PC-9 (cell line): ENCODE measurements at regions not wholly inside any gene's neighbourhood (a gene's known extent, or its start where the extent isn't known, plus 50 kb on each side); places are given as distances from the start of the nearest gene placed in this dataset.

Experiments used
- BruUV-seq: library from RNA; stranded (reverse); fragments of 400-500 nt; replicated peaks from 2 replicates; lab custom pipeline; 2021; lab: Mats Ljungman, UMichigan
- CTCF ChIA-PET: fragments of 300-600 bp; sonication (Branson Sonifier 250); formaldehyde crosslinking; loops from one replicate; lab custom pipeline; 2022; ENCODE audit warnings: antibody characterized with exemption; lab: Charles Lee
- POLR2A ChIA-PET: fragments of 300-600 bp; sonication (Branson Sonifier 250); formaldehyde crosslinking; loops from one replicate; lab custom pipeline; 2022; ENCODE audit warnings: antibody characterized with exemption; ENCODE audit not compliant: unreplicated experiment; lab: Charles Lee
- DNase-seq, 2 experiments: peaks; one replicate each; pipeline versions ENCODE4 v3.0.0 to v3.0.0-alpha.2; 2015 to 2022; ENCODE audit warnings: mixed read lengths in 1 of 2
- H2AFZ ChIP-seq: fragments of 200-600 bp; sonication (generic); 2 replicates; pipeline ENCODE4 v1.8.1; 2017; ENCODE audit warnings: antibody characterized with exemption
- H3F3A ChIP-seq: fragments of 200-600 bp; sonication (generic); 2 replicates; pipeline ENCODE4 v1.8.1; 2017; ENCODE audit warnings: antibody characterized with exemption, mild to moderate bottlenecking, low read depth; ENCODE audit not compliant: insufficient read depth
- H3K27ac ChIP-seq: fragments of 200-600 bp; sonication (generic); 2 replicates; pipeline ENCODE4 v1.6.1; 2016; ENCODE audit warnings: mixed run types
- H3K27me3 ChIP-seq: fragments of 200-600 bp; sonication (generic); 2 replicates; pipeline ENCODE4 v1.6.1; 2016; ENCODE audit warnings: low read depth, mixed run types; ENCODE audit not compliant: insufficient read depth
- H3K36me3 ChIP-seq: fragments of 200-600 bp; sonication (generic); 2 replicates; pipeline ENCODE4 v1.6.1; 2016; ENCODE audit warnings: low read depth, mixed run types
- H3K4me1 ChIP-seq: fragments of 200-600 bp; sonication (generic); replicated peaks from 2 replicates; pipeline ENCODE4 v1.6.1; 2016; ENCODE audit warnings: mixed run types; ENCODE audit not compliant: insufficient read depth
- H3K4me2 ChIP-seq: fragments of 200-600 bp; sonication (generic); 2 replicates; pipeline ENCODE4 v1.6.1; 2017; ENCODE audit warnings: mixed run types
- H3K4me3 ChIP-seq: fragments of 200-600 bp; sonication (generic); 2 replicates; pipeline ENCODE4 v1.6.1; 2016; ENCODE audit warnings: mixed run types
- H3K79me2 ChIP-seq: fragments of 200-600 bp; sonication (generic); 2 replicates; pipeline ENCODE4 v1.6.1; 2017; ENCODE audit warnings: low read depth, mixed run types
- H3K9me2 ChIP-seq: fragments of 200-600 bp; sonication (generic); 2 replicates; pipeline ENCODE4 v1.8.1; 2017; ENCODE audit warnings: mild to moderate bottlenecking; ENCODE audit not compliant: insufficient read depth
- H3K9me3 ChIP-seq: fragments of 200-600 bp; sonication (generic); 2 replicates; pipeline ENCODE4 v1.8.1; 2016; ENCODE audit warnings: low read depth; ENCODE audit not compliant: insufficient read depth
- H4K20me1 ChIP-seq: fragments of 200-600 bp; sonication (generic); 2 replicates; pipeline ENCODE4 v1.8.1; 2017; ENCODE audit not compliant: insufficient read depth
- EZH2 ChIP-seq: fragments of 200-600 bp; sonication (generic); IDR thresholded peaks from 2 replicates; pipeline ENCODE4 v1.8.0; 2017; ENCODE audit warnings: antibody characterized with exemption, low read depth
- intact Hi-C: fragments of 100-400 bp; cut with micrococcal nuclease; formaldehyde crosslinking; loops from one replicate; pipeline ENCODE4 v1.10.0; 2022; ENCODE audit not compliant: unreplicated experiment
- TF ChIP-seq, protein P1 (sequence below): fragments of 200-600 bp; sonication (generic); conservative IDR thresholded peaks from 2 replicates; pipeline ENCODE4 v1.6.1; 2017; ENCODE audit warnings: mixed run types, antibody characterized with exemption, mild to moderate bottlenecking, moderate library complexity

- Histone ChIP-seq H3K4me1 (no peaks in the 10 kb centered on the region), H3K9me2 (no peaks in the 10 kb centered on the region), H3K27me3 (peaks cover 5% of the 10 kb centered on the region; the same call in 1 of the 2 replicates), H3F3A (no peaks in the 10 kb centered on the region), H3K4me2 (no peak overlapping the region), H3K79me2 (no peaks in the 10 kb centered on the region), H4K20me1 (no peaks in the 10 kb centered on the region), H3K27ac (no peak overlapping the region), H3K36me3 (no peaks in the 10 kb centered on the region), H3K9me3 (no peaks in the 10 kb centered on the region), H3K4me3 (no peak overlapping the region), H2AFZ (no peak overlapping the region)
- TF ChIP-seq, protein P1, sequence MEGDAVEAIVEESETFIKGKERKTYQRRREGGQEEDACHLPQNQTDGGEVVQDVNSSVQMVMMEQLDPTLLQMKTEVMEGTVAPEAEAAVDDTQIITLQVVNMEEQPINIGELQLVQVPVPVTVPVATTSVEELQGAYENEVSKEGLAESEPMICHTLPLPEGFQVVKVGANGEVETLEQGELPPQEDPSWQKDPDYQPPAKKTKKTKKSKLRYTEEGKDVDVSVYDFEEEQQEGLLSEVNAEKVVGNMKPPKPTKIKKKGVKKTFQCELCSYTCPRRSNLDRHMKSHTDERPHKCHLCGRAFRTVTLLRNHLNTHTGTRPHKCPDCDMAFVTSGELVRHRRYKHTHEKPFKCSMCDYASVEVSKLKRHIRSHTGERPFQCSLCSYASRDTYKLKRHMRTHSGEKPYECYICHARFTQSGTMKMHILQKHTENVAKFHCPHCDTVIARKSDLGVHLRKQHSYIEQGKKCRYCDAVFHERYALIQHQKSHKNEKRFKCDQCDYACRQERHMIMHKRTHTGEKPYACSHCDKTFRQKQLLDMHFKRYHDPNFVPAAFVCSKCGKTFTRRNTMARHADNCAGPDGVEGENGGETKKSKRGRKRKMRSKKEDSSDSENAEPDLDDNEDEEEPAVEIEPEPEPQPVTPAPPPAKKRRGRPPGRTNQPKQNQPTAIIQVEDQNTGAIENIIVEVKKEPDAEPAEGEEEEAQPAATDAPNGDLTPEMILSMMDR, result no peak
- no peak for TF ChIP-seq EZH2
- intact Hi-C loops, result no loop called here
- POLR2A ChIA-PET, result no interaction called here
- CTCF ChIA-PET, result no interaction called here
- BruUV-seq, result no TSS peak
- DNase-seq, result no peak
Measured at GRCh38 chr5:175226506-175226905, 217.5 kb downstream of the DRD1 start.

GRCh38 chr5:175223291-175223690 lies 220.7 kb downstream of the DRD1 start:
- no peak overlapping the region for H3K4me3 ChIP-seq
- BruUV-seq, result no TSS peak
- H3K36me3 ChIP-seq, result no peaks in the 10 kb centered on the region
- no peaks in the 10 kb centered on the region for H4K20me1 ChIP-seq
- H3K4me2 ChIP-seq, result no peak overlapping the region
- ChIA-PET POLR2A (no interaction called here), CTCF (no interaction called here)
- no peak for DNase-seq
- no peaks in the 10 kb centered on the region for H3F3A ChIP-seq
- H3K4me1 ChIP-seq, result no peaks in the 10 kb centered on the region
- H3K27me3 ChIP-seq, result peaks cover 29% of the 10 kb centered on the region
- no peaks in the 10 kb centered on the region for H3K9me2 ChIP-seq
- no peaks in the 10 kb centered on the region for H3K9me3 ChIP-seq
- TF ChIP-seq, protein P1, result no peak
- TF ChIP-seq EZH2, result no peak
- H2AFZ ChIP-seq, result no peak overlapping the region
- no peak overlapping the region for H3K27ac ChIP-seq
- intact Hi-C loops, result no loop called here
- H3K79me2 ChIP-seq, result no peaks in the 10 kb centered on the region

GRCh38 chr5:175222621-175223020 lies 221.4 kb downstream of the DRD1 start:
- ChIA-PET CTCF (no interaction called here), POLR2A (no interaction called here)
- TF ChIP-seq, protein P1, result no peak
- TF ChIP-seq EZH2, result no peak
- H3K9me3 ChIP-seq, result no peaks in the 10 kb centered on the region
- no peaks in the 10 kb centered on the region for H3F3A ChIP-seq
- H3K4me2 ChIP-seq, result no peak overlapping the region
- no TSS peak for BruUV-seq
- H3K27ac ChIP-seq, result no peak overlapping the region
- H2AFZ ChIP-seq, result no peak overlapping the region
- no peaks in the 10 kb centered on the region for H3K9me2 ChIP-seq
- no peaks in the 10 kb centered on the region for H3K4me1 ChIP-seq
- intact Hi-C loops, result no loop called here
- no peaks in the 10 kb centered on the region for H3K79me2 ChIP-seq
- peaks cover 36% of the 10 kb centered on the region for H3K27me3 ChIP-seq
- no peak overlapping the region for H3K4me3 ChIP-seq
- H4K20me1 ChIP-seq, result no peaks in the 10 kb centered on the region
- DNase-seq, result no peak
- H3K36me3 ChIP-seq, result no peaks in the 10 kb centered on the region
